ENCODE measurements at regions not wholly inside any gene's neighbourhood (a gene's known extent, or its start where the extent isn't known, plus 50 kb on each side); places are given as distances from the start of the nearest gene placed in this dataset.

DNA sequence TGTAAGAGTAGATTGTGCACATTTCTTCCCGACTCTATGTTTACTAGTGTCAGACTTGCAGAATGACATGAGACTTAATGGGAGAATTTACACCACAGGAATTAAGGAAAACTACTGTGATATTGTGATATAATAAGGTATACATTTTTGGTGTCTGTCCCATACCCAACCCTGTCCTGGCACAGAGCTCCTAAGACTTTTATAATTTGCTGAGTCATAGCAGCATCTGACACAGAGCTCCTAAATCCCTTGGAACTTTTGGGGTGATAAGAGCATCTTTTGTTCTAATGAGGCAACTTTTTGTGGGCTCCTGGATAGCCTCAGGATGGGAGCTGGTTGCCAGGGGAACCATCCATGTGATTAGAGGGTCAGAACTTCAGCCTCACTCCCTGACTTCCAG, 1607.0 kb downstream of the RPA4 start:
- no TSS peak for BruUV-seq (replicated peaks)
- Histone ChIP-seq H4K20me1 (ENCODE audit: insufficient read depth, low read length) (no peaks in the 10 kb centered on the region), H3K27ac (ENCODE audit: low read depth, low read length, poor library complexity, severe bottlenecking) (no peak overlapping the region), H2AFZ (ENCODE audit: low read length) (no peak overlapping the region), H3K9me2 (ENCODE audit: insufficient read depth, low read length) (no peaks in the 10 kb centered on the region), H3K79me2 (ENCODE audit: insufficient read depth, low read depth, low read length) (no peaks in the 10 kb centered on the region), H3K4me2 (ENCODE audit: low read length) (no peak overlapping the region), H3K4me1 (ENCODE audit: insufficient read depth, low read length, poor library complexity, severe bottlenecking) (no peaks in the 10 kb centered on the region), H3K4me3 (ENCODE audit: low read depth, low read length, poor library complexity, severe bottlenecking) (no peak overlapping the region), H3K9me3 (ENCODE audit: low read length) (no peaks in the 10 kb centered on the region), H3K36me3 (ENCODE audit: insufficient read depth, low read length) (no peaks in the 10 kb centered on the region)
- ChIA-PET POLR2A (no interaction called here), CTCF (ENCODE audit: unreplicated experiment) (no interaction called here)
- DNase-seq (ENCODE audit: low spot score), result no peak
- intact Hi-C loops (cut with micrococcal nuclease; ENCODE audit: unreplicated experiment), result no loop called here
- TF ChIP-seq, protein P1, sequence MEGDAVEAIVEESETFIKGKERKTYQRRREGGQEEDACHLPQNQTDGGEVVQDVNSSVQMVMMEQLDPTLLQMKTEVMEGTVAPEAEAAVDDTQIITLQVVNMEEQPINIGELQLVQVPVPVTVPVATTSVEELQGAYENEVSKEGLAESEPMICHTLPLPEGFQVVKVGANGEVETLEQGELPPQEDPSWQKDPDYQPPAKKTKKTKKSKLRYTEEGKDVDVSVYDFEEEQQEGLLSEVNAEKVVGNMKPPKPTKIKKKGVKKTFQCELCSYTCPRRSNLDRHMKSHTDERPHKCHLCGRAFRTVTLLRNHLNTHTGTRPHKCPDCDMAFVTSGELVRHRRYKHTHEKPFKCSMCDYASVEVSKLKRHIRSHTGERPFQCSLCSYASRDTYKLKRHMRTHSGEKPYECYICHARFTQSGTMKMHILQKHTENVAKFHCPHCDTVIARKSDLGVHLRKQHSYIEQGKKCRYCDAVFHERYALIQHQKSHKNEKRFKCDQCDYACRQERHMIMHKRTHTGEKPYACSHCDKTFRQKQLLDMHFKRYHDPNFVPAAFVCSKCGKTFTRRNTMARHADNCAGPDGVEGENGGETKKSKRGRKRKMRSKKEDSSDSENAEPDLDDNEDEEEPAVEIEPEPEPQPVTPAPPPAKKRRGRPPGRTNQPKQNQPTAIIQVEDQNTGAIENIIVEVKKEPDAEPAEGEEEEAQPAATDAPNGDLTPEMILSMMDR (conservative IDR thresholded peaks at IDR 0.05; ENCODE audit: low read length), result no peak
- no peak for TF ChIP-seq EZH2phosphoT487 (IDR thresholded peaks at IDR 0.05; ENCODE audit: borderline replicate concordance, low read depth, low read length)

- H3K4me1 ChIP-seq (ENCODE audit: insufficient read depth, low read length, poor library complexity, severe bottlenecking), result no peaks in the 10 kb centered on the region
- H3K27ac ChIP-seq (ENCODE audit: low read depth, low read length, poor library complexity, severe bottlenecking), result no peak overlapping the region
- no peaks in the 10 kb centered on the region for H3K79me2 ChIP-seq (ENCODE audit: insufficient read depth, low read depth, low read length)
- H3K4me2 ChIP-seq (ENCODE audit: low read length), result no peak overlapping the region
- no peaks in the 10 kb centered on the region for H3K36me3 ChIP-seq (ENCODE audit: insufficient read depth, low read length)
- ChIA-PET POLR2A (no interaction called here), CTCF (ENCODE audit: unreplicated experiment) (no interaction called here)
- TF ChIP-seq, protein P1 (conservative IDR thresholded peaks at IDR 0.05; ENCODE audit: low read length), result no peak
- TF ChIP-seq EZH2phosphoT487 (IDR thresholded peaks at IDR 0.05; ENCODE audit: borderline replicate concordance, low read depth, low read length), result no peak
- no TSS peak for BruUV-seq (replicated peaks)
- intact Hi-C loops (cut with micrococcal nuclease; ENCODE audit: unreplicated experiment), result no loop called here
- H3K4me3 ChIP-seq (ENCODE audit: low read depth, low read length, poor library complexity, severe bottlenecking), result no peak overlapping the region
- H4K20me1 ChIP-seq (ENCODE audit: insufficient read depth, low read length), result no peaks in the 10 kb centered on the region
- no peak for DNase-seq (ENCODE audit: low spot score)
- no peaks in the 10 kb centered on the region for H3K9me2 ChIP-seq (ENCODE audit: insufficient read depth, low read length)
- no peaks in the 10 kb centered on the region for H3K9me3 ChIP-seq (ENCODE audit: low read length)
- no peak overlapping the region for H2AFZ ChIP-seq (ENCODE audit: low read length)
Observed at GRCh38 chrX:98501426-98501825, 1617.7 kb downstream of the RPA4 start.

DNA sequence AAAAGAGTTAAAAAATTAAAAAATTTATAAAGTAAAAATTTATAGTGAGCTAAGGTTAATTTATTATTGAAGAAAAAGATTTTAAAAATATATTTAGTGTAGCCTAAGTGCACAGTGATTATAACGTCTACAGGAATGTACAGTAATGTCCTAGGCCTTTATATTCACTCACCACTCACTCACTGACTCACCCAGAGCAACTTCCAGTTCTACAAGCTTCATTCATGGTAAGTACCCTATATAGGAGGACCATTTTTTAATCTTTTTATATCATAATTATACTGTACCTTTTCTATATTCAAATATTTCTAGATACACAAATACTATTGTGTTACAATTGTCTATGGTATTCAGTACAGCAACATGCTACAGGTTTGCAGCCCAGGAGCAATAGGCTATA, 1623.2 kb downstream of the RPA4 start:
- CTCF ChIA-PET (ENCODE audit: unreplicated experiment), result no interaction called here
- no peak for TF ChIP-seq EZH2phosphoT487 (IDR thresholded peaks at IDR 0.05; ENCODE audit: borderline replicate concordance, low read depth, low read length)
- TF ChIP-seq, protein P1 (conservative IDR thresholded peaks at IDR 0.05; ENCODE audit: low read length), result no peak
- Histone ChIP-seq H3K9me3 (ENCODE audit: low read length) (no peaks in the 10 kb centered on the region), H2AFZ (ENCODE audit: low read length) (no peak overlapping the region), H3K4me3 (ENCODE audit: low read depth, low read length, poor library complexity, severe bottlenecking) (no peak overlapping the region), H3K4me1 (ENCODE audit: insufficient read depth, low read length, poor library complexity, severe bottlenecking) (no peaks in the 10 kb centered on the region), H4K20me1 (ENCODE audit: insufficient read depth, low read length) (no peaks in the 10 kb centered on the region), H3K79me2 (ENCODE audit: insufficient read depth, low read depth, low read length) (no peaks in the 10 kb centered on the region), H3K27ac (ENCODE audit: low read depth, low read length, poor library complexity, severe bottlenecking) (no peak overlapping the region), H3K4me2 (ENCODE audit: low read length) (no peak overlapping the region), H3K9me2 (ENCODE audit: insufficient read depth, low read length) (no peaks in the 10 kb centered on the region), H3K36me3 (ENCODE audit: insufficient read depth, low read length) (no peaks in the 10 kb centered on the region)
- DNase-seq (ENCODE audit: low spot score), result no peak
- BruUV-seq (replicated peaks), result no TSS peak
- intact Hi-C loops (cut with micrococcal nuclease; ENCODE audit: unreplicated experiment), result no loop called here
- POLR2A ChIA-PET, result no interaction called here
